BJ (cell line): ENCODE measurements at regions not wholly inside any gene's neighbourhood (a gene's known extent, or its start where the extent isn't known, plus 50 kb on each side); places are given as distances from the start of the nearest gene placed in this dataset.

Experiments
- CTCF ChIA-PET: fragments of 350-600 bp; formaldehyde crosslinking; extraction: SDS; loops from one replicate; lab custom pipeline; 2021; ENCODE audit warnings: antibody characterized with exemption, inconsistent platforms; lab: Yijun Ruan, JAX
- POLR2A ChIA-PET: fragments of 300-600 bp; sonication (Branson Sonifier 250); formaldehyde crosslinking; extraction: SDS; loops from one replicate; lab custom pipeline; 2021; ENCODE audit warnings: antibody characterized with exemption; lab: Charles Lee
- DNase-seq: peaks from one replicate; pipeline ENCODE4 v3.0.0-alpha.2; 2011; ENCODE audit warnings: low read depth
- H3K27me3 ChIP-seq: 2 replicates; pipeline ENCODE4 v1.6.0; 2011; ENCODE audit warnings: low read length; ENCODE audit not compliant: control insufficient read depth, insufficient read depth
- H3K36me3 ChIP-seq: 2 replicates; pipeline ENCODE4 v1.5.1; 2011; ENCODE audit warnings: low read length; ENCODE audit not compliant: control insufficient read depth, insufficient read depth
- H3K4me3 ChIP-seq: 2 replicates; pipeline ENCODE4 v1.5.1; 2011; ENCODE audit warnings: low read depth, mild to moderate bottlenecking, control low read depth, low read length
- TF ChIP-seq, protein P1 (sequence below): IDR thresholded peaks from 2 replicates; pipeline ENCODE4 v1.5.1; 2011; ENCODE audit warnings: low read depth, mild to moderate bottlenecking, control low read depth, inconsistent platforms, low read length, moderate library complexity; ENCODE audit not compliant: insufficient read depth

- DNase-seq = no peak
- ChIA-PET POLR2A (no interaction called here), CTCF (interaction anchor here (0.7 to 3.1 kb wide), 3 partner anchors 14 to 291 kb away, joined by 3 to 9 read pairs (median 4); no protein-coding TSS in a partner anchor)
- TF ChIP-seq, protein P1, sequence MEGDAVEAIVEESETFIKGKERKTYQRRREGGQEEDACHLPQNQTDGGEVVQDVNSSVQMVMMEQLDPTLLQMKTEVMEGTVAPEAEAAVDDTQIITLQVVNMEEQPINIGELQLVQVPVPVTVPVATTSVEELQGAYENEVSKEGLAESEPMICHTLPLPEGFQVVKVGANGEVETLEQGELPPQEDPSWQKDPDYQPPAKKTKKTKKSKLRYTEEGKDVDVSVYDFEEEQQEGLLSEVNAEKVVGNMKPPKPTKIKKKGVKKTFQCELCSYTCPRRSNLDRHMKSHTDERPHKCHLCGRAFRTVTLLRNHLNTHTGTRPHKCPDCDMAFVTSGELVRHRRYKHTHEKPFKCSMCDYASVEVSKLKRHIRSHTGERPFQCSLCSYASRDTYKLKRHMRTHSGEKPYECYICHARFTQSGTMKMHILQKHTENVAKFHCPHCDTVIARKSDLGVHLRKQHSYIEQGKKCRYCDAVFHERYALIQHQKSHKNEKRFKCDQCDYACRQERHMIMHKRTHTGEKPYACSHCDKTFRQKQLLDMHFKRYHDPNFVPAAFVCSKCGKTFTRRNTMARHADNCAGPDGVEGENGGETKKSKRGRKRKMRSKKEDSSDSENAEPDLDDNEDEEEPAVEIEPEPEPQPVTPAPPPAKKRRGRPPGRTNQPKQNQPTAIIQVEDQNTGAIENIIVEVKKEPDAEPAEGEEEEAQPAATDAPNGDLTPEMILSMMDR = no peak
- peak overlapping the region; percentile 1; the same call in 1 of the 2 replicates for H3K4me3 ChIP-seq
- no peaks in the 10 kb centered on the region for H3K27me3 ChIP-seq
- no peaks in the 10 kb centered on the region for H3K36me3 ChIP-seq
Observed at GRCh38 chr13:26476111-26476781, 81.2 kb upstream of the WASF3 start.

DNA sequence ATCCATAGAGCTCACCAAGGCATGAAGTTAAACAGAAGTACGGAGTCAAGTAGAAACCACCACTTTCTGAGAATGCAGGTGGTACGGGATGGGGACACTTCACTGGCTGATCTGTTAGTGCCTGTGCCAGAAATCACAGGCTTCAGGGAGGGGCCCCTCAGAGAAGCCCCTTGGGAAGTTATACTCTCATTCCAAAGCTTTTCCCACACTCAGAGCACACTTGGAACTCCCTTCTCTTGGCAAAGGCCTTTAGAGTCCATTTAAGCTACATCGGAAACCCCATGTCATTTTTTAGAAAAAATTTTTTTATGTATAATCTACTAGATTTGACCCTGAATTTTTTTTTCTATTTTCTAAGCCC is 80.7 kb upstream of the WASF3 start:
- Histone ChIP-seq H3K36me3 (no peaks in the 10 kb centered on the region), H3K4me3 (no peak overlapping the region), H3K27me3 (no peaks in the 10 kb centered on the region)
- ChIA-PET CTCF (interaction anchor here (0.6 to 3.1 kb wide), 3 partner anchors 160 to 291 kb away, joined by 3 to 9 read pairs (median 4); no protein-coding TSS in a partner anchor), POLR2A (no interaction called here)
- TF ChIP-seq, protein P1 = no peak
- DNase-seq = no peak

DNA sequence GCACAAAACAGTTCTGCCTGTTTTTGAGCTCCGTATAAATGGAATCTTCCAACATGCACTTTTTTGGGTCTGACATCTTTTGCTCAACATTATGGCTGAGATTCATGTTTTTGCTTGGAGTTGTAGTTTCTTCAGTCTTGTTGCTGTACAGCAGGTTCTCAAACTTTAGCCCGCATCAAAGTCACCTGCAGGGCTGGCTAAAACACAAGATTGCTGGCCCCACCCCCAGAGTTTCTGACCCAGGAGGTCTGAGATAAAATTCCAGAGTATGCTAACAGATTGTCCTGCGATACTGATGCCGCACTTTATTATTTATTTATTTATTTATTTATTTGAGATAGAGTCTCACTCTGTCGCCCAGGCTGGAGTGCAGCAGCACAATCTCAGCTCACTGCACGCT is 79.8 kb upstream of the WASF3 start:
- Histone ChIP-seq H3K4me3 (no peak overlapping the region), H3K36me3 (no peaks in the 10 kb centered on the region), H3K27me3 (no peaks in the 10 kb centered on the region)
- POLR2A ChIA-PET = no interaction called here
- DNase-seq = no peak
- TF ChIP-seq, protein P1 = no peak
- CTCF ChIA-PET = interaction anchor here (1.0 to 3.1 kb wide), 2 partner anchors 221 to 293 kb away, joined by 3 to 9 read pairs; no protein-coding TSS in a partner anchor

DNA sequence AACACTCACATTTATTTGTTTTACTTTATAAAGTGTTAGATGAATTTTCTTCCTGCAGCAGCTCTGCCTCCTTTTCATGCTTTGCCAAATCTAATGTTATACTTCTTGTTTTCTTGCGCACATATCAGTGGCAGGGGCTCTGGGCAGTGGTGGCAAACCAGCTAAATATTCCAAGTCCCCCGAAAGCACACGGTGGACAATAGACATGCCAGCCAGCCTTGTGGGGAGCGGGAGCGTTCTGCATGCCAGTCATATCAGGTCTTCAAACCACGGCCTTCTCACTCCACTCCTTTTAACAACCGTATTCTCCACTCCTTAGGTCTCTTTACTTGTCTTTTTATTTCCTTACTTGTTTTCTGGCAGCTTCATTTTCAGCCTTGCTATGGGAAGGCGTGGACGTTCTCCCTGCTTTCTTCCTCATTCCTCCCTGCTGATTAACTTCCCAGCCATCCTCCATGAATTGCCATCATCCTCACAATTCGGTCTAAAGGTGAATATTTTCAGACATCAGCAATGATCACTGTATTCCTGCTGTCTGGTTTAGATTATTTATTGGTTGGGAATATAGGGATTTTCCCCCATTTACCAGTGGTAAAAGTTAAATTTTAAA is 77.1 kb upstream of the WASF3 start:
- TF ChIP-seq, protein P1 = no peak
- no peaks in the 10 kb centered on the region for H3K27me3 ChIP-seq
- no peak for DNase-seq
- POLR2A ChIA-PET = no interaction called here
- H3K4me3 ChIP-seq = no peak overlapping the region
- H3K36me3 ChIP-seq = no peaks in the 10 kb centered on the region
- CTCF ChIA-PET = interaction anchor here (0.8 to 9.5 kb wide), 5 partner anchors 12 to 295 kb away, joined by 3 to 88 read pairs (median 5); no protein-coding TSS in a partner anchor

GRCh38 chr13:26482451-26483197 is 74.9 kb upstream of the WASF3 start:
- ChIA-PET POLR2A (no interaction called here), CTCF (interaction anchor here (0.5 to 9.5 kb wide), 18 partner anchors 8 to 503 kb away, joined by 3 to 88 read pairs (median 4); no protein-coding TSS in a partner anchor)
- DNase-seq = no peak
- H3K36me3 ChIP-seq = no peaks in the 10 kb centered on the region
- no peaks in the 10 kb centered on the region for H3K27me3 ChIP-seq
- TF ChIP-seq, protein P1 = peak; percentile 88
- no peak overlapping the region for H3K4me3 ChIP-seq
